Mononuclear cell (primary cell): ENCODE measurements at regions not wholly inside any gene's neighbourhood (a gene's known extent, or its start where the extent isn't known, plus 50 kb on each side); places are given as distances from the start of the nearest gene placed in this dataset.

ENCODE experiments used
- H3K27me3 ChIP-seq: 2 replicates; pipeline ENCODE4 v1.6.0; 2011; ENCODE audit warnings: low read length, control low read depth; ENCODE audit not compliant: insufficient read depth
- H3K4me1 ChIP-seq: 2 replicates; pipeline ENCODE4 v1.5.1; 2011; ENCODE audit warnings: mild to moderate bottlenecking, low read length, control low read depth; ENCODE audit not compliant: insufficient read depth
- H3K4me3 ChIP-seq: 2 replicates; pipeline ENCODE4 v1.5.1; 2011; ENCODE audit warnings: mild to moderate bottlenecking, low read length, moderate library complexity
- H3K9me3 ChIP-seq: 2 replicates; pipeline ENCODE4 v1.5.1; 2011; ENCODE audit warnings: low read depth, mild to moderate bottlenecking, control low read depth, low read length

DNA sequence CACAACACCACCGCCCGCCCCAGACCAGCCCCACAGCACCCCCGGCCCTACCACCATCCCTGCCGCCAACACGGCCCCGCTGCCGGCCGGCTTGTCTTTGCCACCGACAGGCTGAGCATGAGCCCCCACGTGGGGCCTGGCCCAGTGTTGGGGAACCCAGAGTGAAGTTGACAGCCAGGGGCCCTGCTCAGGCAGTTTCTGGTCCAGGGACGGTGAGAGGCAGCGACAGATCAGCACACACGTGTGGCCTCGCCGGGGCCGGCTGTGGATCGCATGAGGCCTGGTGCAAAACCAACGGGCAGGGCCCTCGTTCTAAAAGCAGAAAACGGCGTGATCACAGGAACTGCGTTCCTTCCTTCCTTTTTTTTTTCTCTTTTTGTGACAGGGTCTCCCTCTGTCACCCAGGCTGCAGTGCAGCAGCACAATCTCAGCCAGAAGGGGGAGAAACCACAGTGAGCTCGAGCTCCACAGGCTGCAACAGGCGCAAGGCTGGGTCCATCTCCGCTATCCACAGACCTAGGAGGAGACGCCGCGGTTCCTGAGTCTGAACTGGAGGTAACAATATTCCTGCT, 50.5 kb upstream of the FBRSL1 start:
- no peak overlapping the region for H3K4me3 ChIP-seq
- H3K4me1 ChIP-seq: peaks cover 56% of the 10 kb centered on the region
- H3K9me3 ChIP-seq: no peaks in the 10 kb centered on the region
- H3K27me3 ChIP-seq: no peaks in the 10 kb centered on the region

DNA sequence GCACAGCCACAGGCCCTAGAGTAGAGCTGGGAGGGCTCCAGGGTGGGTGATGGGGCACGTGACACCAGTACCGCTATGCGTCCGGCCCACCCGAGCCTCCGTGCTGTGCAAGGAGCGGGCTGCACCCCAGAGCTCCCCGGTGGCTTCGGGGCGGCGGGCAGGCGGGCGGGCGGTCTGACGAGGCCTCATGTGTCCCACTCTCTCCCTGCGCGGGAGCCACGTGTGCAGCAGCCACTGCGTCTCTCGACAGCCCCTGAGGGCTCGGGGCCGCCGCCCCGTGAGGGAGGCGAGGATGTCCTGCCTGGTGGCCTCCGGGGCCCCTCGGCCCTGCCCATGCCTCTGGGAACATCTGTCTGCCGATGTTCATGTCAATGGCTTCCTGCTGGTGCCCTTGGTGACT, 51.2 kb upstream of the FBRSL1 start:
- H3K9me3 ChIP-seq: no peaks in the 10 kb centered on the region
- no peak overlapping the region for H3K4me3 ChIP-seq
- H3K27me3 ChIP-seq: no peaks in the 10 kb centered on the region
- H3K4me1 ChIP-seq: peaks cover 56% of the 10 kb centered on the region

DNA sequence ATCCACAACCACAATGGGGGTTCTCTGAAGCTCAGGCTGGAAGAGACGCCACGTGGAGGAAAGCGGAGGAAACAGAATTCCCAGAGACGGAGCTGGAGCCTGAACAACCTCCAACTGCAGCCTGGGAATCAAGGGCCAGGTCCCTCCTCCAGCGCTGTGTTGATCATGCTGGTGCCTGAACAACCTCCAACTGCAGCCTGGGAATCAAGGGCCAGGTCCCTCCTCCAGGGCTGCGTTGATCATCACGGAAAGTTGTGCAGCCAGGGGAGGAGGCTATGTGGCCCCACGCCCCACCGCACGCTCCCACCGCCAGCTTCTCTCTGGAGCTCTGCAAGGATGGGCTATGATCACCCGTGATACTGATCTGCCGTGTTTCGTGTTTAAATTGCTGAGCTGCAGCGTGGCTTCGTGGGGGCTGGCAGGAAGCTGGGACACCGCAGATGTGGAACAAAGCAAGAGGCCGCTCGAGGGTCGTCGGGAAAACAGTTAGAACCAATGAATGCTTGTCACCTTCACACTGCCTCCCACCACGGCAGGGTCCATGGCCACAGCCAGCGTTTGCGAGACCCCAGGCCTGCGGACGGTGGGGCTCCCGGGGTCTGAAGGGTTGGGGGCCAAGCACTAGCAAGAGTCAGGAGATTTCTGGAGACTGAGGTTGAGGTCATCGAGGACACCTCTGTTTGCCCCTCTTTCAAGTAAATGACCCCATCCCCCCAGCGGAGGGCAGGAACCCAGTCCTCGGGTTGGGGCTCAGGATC, 51.8 kb upstream of the FBRSL1 start:
- Histone ChIP-seq H3K4me3 (no peak overlapping the region), H3K27me3 (no peaks in the 10 kb centered on the region), H3K4me1 (peaks cover 55% of the 10 kb centered on the region), H3K9me3 (no peaks in the 10 kb centered on the region)

DNA sequence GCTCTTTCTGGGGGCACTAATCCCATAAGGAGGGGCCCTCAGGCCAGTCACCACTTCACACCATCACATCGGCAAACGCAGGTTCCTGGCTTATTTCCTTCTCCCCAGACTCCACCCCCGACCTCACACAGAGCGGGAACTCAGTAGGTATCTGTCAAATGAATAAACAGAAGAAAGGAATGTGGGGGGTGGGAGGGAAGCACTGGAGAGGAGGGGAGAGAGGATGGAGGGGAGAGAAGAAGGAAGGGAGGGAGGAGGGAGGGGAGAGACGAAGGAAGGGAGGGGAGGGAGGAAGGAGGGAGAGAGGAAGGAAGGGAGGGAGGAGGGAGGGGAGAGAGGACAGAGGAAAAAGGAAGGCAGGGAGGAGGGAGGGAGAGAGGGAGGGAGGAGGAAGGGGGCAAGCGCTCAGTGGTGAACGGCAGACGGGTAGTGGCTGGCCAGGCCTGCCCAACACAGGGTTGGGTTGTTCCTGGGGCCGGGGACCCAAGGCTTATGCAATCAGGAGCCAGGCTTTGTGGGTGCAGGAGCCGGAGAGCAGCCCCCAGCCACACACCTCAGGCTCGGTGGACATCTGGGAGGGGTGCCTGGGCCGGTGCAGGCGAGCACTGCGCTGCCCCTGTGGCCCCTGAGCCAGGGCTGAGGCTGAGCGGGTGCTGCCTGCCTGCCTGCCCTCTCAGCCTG, 52.6 kb upstream of the FBRSL1 start:
- no peaks in the 10 kb centered on the region for H3K27me3 ChIP-seq
- H3K9me3 ChIP-seq: no peaks in the 10 kb centered on the region
- H3K4me1 ChIP-seq: peaks cover 54% of the 10 kb centered on the region
- H3K4me3 ChIP-seq: no peak overlapping the region

DNA sequence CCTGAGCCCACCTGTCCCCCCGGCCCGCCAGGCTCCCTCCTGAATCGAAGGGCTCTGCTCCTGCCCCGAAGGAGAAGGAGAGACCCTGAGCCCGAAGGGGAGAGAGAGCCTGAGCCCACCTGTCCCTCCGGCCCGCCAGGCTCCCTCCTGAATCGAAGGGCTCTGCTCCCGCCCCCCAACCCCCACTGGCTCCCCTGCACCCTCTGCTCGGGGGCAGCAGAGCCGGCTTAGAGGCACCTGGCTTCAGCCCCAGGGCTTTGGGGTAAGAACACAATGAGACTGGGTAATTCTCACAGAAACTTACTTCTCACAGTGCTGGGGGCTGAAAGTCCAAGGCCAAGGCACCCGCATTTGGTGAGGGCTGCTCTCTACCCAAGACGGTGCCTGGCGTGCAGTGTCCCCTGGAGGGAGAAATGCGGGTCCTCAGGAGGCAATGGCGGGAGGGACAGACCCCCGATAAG, 53.1 kb upstream of the FBRSL1 start:
- H3K4me1 ChIP-seq: peaks cover 54% of the 10 kb centered on the region
- no peaks in the 10 kb centered on the region for H3K9me3 ChIP-seq
- H3K27me3 ChIP-seq: no peaks in the 10 kb centered on the region
- H3K4me3 ChIP-seq: no peak overlapping the region

DNA sequence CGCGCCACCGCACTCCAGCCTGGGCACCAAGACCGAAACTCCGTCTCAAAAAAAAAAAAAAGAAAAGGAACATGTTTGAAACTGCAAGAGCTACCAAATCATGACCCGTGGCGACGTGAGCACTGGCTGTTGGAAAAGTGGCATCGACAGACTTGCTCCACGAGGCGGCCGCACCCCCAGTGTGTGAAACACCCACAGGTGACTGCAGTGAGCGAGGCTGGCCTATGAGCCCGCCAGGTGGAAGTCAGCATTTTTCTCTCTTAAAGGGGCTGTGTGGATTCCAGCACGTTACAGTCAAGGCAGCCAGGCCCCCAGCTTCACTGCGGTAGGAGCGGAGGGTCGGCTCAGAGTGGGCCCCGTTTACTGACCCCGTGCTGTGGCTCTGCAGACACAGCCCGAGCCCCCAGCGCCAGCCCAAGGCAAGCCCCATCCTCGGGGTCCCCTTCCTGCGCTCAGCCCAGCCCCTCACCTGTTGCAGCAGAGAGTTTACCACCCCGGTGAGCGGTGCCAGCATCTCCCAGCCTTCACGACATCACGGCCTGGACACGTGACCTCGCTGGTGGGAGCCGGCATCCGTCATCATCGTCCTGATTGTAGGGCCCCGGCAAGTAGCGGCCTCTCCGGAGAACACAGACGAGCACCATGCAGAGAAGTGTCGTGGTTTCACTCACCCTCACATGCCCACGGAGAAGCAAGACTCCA, 54.3 kb upstream of the FBRSL1 start:
- peaks cover 63% of the 10 kb centered on the region for H3K4me1 ChIP-seq

DNA sequence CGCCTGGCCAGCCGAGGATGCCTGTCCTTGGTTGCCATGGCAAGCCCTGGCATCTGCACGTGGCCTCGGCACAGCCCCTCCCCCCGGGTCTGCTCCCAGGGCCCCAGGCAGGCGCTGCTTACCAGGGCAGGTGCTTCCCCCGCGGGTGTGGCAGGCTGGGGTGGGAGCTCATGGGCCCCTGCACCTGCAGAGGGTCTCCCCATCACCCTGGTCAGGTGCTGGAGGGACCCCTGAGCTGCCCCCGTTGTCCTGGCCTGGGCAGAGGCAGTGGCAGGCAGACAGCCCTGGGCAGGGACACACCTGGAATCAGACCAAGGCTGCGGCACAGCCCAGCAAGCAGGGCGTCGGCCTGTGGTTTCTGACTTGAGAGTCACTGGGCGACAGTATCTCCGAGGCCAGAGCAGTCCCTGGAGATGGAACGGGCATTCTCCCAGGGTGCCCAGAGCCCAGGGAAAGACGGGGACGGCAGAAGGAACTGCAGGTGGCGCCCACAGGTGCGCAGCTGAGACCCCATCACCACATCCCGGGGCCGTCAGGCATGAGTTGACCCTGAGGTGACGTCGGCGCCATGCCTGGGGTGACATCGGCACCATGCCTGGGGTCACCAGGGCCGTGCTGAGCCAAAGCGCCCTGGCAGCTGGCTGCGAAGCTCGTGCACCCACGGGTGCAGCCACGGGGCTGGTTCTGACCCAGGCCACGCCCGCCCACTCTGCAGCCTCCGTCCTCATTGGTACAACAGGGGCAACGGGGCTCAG, 56.1 kb upstream of the FBRSL1 start:
- H3K4me1 ChIP-seq: peaks cover 65% of the 10 kb centered on the region
- H3K9me3 ChIP-seq: no peaks in the 10 kb centered on the region
- H3K27me3 ChIP-seq: no peaks in the 10 kb centered on the region
- no peak overlapping the region for H3K4me3 ChIP-seq

More for the DNA sequence above, 54.3 kb upstream of the FBRSL1 start:
- no peaks in the 10 kb centered on the region for H3K9me3 ChIP-seq
- H3K4me3 ChIP-seq: no peak overlapping the region
- H3K27me3 ChIP-seq: no peaks in the 10 kb centered on the region

DNA sequence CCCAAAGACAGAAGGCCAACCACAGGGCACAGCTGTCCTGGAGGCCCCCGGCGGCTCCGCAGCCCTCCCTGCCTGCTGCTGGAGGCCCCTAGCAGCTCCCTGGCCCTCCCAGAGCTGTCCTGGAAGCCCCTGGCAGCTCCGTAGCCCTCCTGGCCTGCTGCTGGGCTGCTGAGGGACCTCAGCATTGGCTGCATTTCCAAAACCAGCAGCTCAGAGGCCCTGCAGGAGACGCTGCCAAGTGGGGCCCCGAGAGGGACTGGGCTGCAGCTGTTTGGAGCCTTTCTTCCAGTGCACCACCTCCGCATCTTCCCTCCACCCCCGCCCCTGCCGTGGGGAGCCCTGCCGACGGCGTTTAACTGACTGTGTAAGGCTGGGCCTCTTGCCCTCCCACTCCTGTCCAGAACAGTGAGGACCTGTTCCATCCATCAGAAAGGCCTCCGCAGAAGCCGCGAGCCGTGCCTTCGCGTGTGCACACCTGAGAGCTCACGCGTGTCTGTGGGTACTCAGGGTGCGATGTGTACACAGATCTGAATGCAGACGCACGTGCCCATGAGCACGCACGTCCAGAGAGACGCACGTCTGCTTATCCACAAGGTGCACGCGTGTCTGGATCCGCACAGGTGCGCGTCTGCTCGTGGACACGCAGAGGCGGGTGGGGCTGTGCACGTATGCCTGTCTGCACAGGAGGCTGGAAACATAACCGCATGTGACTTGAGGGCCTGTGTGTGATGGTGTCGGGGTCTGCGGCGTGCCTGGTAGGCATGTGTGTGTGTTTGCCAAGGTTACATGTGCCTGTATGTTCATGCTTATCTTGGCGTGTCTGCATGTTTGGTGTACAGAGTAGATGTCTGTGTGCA, 57.0 kb upstream of the FBRSL1 start:
- no peak overlapping the region for H3K4me3 ChIP-seq
- peaks cover 64% of the 10 kb centered on the region for H3K4me1 ChIP-seq
- H3K27me3 ChIP-seq: no peaks in the 10 kb centered on the region
- H3K9me3 ChIP-seq: no peaks in the 10 kb centered on the region

DNA sequence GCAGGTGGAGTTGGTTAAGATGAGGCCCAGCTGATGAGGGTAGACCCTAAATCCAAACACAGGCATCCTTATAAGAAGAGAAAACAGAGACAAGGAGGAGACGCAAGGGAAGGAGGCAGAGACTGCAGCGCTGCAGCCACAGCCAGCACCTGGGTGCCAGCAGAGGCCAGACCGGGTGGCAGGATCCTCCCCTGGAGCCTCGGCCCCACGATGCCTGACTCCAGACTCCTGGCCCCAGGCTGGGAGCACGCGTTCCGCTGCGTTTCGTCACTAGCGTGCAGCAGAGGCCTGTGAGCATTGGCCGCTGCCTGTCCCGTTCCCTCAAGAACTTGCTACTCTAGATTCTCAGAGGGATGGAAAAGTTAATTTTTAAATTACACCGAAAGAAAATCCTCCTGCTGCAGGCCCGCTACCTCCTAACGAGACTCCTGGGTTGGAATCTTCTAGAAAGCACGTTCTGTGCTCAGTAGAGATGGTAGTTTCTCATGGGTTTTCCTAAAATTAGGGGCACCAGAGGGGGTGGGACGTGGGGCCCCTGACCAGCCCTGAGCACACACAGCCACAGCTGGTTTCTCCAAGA, 57.7 kb upstream of the FBRSL1 start:
- H3K27me3 ChIP-seq: no peaks in the 10 kb centered on the region
- no peaks in the 10 kb centered on the region for H3K9me3 ChIP-seq
- peaks cover 57% of the 10 kb centered on the region for H3K4me1 ChIP-seq
- H3K4me3 ChIP-seq: no peak overlapping the region

DNA sequence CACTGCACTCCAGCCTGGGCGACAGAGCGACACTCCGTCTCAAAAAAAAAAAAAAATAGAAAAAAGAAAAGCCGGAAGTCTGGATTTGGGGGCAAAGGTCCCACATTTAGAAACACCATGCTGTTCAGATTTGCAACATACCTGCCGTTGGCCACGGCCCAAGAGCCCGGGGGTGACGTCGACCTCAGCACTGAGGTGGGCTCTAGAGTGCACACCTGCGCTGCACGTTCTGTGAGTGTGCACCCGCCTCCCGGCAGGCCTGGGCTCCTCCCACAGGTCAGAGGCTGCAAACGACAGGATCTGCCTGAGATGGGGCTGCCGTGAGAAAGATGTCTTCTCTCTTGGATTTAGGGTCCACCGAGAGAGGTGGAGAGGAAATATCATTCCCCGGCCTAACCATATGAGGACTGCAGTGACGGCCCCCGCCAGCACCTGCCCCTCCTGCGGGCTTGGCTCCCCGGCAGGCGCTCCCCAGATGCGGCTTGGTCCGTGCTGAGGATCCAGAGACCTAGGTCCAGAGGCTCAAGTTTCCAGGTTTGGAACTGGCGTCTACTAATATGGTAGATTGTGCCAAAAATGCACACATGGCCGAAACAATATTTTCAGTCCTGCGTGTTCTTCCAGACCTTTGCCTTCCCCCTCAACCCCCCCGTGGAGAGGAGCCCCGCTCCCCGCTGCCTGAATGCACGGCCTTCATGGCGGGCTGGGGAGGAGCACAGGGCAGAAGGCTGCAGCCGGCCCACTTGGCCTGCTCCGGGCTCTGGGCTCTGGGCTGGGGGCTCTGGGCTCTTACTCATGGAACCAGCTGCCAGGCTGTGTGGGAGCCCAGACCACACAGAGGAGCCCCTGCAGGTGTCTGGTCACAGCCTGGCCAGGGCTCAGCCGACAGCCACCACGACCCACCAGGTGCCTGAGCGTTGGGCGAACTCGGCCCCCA, 58.8 kb upstream of the FBRSL1 start:
- Histone ChIP-seq H3K4me3 (no peak overlapping the region), H3K4me1 (peaks cover 46% of the 10 kb centered on the region), H3K9me3 (no peaks in the 10 kb centered on the region), H3K27me3 (no peaks in the 10 kb centered on the region)

DNA sequence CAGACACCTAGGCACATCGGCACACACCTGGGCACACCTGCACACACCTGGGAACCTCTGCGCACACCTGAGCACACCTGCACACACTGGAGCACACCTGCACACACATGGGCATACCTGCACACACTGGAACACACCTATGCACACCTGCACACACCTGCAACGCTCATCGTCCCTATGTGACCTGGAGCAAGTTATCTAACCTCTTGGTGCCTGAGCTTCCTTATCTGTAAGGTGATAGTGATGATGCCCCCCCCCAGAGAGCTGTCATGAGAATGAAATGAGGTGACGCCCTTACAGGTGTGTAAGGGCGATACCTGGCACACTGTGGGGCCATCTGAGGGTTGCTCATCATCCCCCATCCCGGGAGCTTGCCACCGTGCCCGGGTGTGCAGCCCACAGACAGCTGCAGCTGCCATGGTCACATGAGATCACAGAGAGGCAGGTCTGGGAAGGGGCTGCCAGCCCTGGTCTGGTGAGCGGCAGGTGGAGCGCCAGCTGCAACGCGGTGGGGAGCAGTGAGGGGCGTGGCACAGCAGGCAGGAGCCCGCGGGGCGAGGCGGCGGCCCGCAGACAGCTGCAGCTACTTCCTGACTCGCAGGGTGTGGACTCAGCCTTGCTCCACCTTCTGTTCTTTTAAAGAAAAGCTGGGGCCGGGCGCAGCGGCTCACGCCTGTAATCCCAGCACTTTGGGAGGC, 59.9 kb upstream of the FBRSL1 start:
- Histone ChIP-seq H3K4me1 (peaks cover 46% of the 10 kb centered on the region), H3K9me3 (no peaks in the 10 kb centered on the region), H3K4me3 (no peak overlapping the region), H3K27me3 (no peaks in the 10 kb centered on the region)

DNA sequence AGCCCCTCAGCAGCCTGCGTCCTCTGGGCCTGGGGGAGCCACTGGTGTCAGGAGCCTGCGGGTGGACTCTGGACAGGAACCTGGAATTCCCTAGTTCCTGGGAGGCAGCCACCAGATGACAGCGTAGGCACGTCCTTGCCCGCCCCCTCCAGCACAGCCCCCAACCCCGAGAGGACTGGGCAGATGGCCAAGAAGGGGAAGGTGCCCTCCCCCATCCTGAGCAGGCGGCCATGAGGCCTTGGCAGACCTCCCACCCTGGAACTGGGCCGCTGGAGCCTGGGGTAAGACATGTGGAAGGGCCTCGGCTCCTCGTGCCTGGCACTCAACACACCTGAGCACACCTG, 60.4 kb upstream of the FBRSL1 start:
- Histone ChIP-seq H3K4me3 (no peak overlapping the region), H3K9me3 (no peaks in the 10 kb centered on the region)

More for the DNA sequence above, 60.4 kb upstream of the FBRSL1 start:
- no peaks in the 10 kb centered on the region for H3K27me3 ChIP-seq
- H3K4me1 ChIP-seq: peaks cover 46% of the 10 kb centered on the region
